SHP77 treated with DMSO at 0.1 percent for 48 hours (cell line): ENCODE measurements at regions not wholly inside any gene's neighbourhood (a gene's known extent, or its start where the extent isn't known, plus 50 kb on each side); places are given as distances from the start of the nearest gene placed in this dataset.

Source experiments
- DNase-seq: peaks from one replicate; lab custom pipeline; 2025; lab: John Stamatoyannopoulos, UW

GRCh38 chr11:127490896-127491295, 490.3 kb upstream of the KIRREL3 start:
- no peak for DNase-seq

GRCh38 chr11:127485541-127485940, 485.0 kb upstream of the KIRREL3 start:
- DNase-seq, result no peak

GRCh38 chr11:127481391-127481790, 480.8 kb upstream of the KIRREL3 start:
- no peak for DNase-seq

GRCh38 chr11:127478826-127479225, 478.3 kb upstream of the KIRREL3 start:
- DNase-seq, result no peak

DNA sequence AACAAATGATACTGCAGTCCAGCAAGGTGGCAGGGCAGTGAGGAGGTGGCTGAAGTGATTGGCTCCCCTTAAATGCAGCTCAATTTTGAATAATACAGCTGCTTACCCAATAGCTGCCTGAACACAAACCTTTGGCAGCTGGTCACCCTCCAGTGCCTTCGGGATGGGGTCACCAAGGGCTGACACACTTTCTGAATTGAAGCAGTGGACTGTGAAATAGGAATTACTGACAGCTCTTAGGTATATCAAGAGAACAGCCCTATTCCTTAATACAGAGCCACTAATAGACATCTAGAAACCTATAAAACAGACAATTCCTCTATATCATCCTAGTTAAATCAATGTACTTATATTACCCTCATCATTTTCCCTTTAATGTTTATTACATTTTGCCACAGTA, 474.2 kb upstream of the KIRREL3 start:
- DNase-seq, result no peak

- DNase-seq, result no peak
These were observed 471.9 kb upstream of the KIRREL3 start for GRCh38 chr11:127472505-127472904.

GRCh38 chr11:127471662-127472061, 471.1 kb upstream of the KIRREL3 start:
- DNase-seq, result no peak

DNA sequence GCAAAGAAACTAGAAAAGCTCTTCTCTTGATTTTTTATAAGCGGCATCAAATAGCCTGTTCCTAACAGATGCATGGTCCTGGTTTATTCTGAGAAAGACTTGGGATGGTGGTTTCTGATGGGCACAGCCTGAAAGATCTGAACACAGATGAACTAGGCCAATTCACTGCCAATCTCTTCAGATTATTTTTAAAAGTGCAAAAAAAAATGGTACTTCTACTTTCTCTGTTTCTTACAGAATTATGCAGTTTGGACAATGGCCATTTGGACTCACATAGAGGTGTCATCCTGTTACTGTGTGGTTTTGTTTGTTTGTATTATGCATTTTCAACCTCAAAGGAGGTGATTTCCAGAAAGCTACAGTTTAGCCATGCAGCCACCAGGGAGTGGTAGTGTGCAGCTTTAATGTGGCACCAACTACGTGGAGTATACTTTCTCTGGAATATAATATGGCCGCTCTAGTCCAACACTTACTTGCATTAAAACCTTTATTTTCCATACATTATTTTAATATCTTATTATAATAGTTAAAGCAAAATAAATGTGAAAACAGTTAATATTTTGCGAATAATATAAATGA, 469.8 kb upstream of the KIRREL3 start:
- DNase-seq, result no peak

DNA sequence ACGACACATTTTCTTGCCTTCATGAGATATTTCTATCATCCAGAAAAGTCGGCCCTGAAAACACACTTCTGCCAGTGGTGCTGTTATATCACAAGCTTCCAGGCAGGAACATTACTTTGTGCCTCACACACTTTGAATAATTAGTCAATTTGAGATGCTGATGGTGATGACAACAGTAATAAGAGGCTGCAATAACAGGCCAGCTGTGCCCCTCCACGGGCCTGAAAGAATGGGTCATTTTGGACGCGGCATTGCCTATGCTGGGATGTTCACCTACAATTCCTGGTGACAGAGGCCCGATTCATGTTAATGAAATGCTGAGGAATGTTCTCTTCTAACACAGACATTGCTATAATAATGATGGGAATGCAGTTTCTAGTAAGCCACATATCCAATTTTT, 463.8 kb upstream of the KIRREL3 start:
- DNase-seq, result no peak

DNA sequence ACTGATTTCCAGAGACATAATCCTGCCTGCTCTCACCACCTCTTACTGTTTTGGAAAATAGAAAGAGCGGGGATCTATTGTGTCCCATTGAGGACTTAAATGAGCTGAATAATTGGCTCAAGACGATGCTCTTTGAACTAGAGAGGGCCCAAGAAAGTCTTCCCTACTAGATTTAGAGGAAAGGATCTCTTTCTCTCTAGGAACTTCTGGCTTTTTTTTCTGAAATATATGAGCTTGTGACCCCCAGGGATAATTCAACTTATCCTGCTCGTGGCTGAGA, 461.4 kb upstream of the KIRREL3 start:
- no peak for DNase-seq

DNA sequence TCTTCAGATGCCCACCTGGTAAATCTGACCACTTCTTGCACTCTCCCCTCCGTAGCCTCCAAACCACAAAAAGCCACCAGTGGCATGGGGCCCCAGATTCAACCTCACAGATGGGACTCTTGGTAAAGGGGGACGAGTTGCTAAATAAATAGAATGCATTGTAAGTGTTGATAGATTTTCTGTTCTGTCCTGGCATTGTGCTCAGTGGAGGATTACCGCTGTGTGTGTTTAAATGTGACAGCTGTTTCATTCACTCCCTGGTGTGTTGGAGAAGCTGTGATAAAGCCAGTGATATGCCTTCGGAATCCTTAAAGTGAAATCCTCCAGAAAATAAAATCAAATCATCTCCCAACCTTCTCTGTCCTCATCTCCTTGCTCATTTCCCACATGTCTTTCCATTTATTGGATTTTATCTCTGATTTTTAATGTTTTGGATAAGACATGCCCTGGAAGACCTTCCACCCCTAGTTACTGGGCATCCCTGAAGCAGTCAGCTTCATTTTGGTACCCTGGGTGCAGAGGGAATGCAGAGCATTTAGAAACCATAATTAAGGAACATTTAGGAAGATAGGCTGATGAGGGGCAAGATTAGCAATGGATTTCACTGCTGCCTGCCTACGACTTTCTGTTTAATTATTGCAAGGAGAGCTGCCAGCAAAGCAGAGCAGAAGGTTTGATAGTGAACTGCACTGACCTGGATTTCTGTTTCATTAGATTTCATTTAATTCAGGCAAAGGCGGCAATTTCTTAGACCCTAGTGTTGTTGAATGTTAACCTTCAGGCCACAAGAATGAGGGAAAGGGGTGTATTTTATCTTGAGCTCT, 460.9 kb upstream of the KIRREL3 start:
- DNase-seq, result no peak

DNA sequence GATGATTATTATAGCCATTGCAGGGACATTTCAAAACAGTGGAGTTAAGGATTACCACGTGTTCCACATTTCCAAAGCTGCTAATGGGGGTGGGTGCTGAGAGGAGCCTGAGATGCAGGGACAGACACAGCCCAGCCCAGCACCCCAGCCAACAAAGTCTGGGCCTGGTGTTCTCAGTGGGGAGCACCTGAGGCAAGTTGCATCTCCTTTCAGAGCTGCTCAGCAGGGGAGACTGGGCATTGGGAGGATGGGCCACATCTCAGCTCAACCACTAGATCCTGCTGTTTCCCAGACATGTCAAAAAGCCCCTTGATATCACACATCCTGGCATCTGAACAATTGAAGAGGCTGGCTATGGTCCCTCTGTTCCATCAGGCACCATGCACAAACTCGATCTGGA, 458.0 kb upstream of the KIRREL3 start:
- DNase-seq, result no peak

- no peak for DNase-seq
These were observed 454.3 kb upstream of the KIRREL3 start for GRCh38 chr11:127454856-127455255.

- DNase-seq, result no peak
These were observed 452.0 kb upstream of the KIRREL3 start for GRCh38 chr11:127452533-127452932.

- no peak for DNase-seq
These were observed 451.3 kb upstream of the KIRREL3 start for GRCh38 chr11:127451861-127452260.

- no peak for DNase-seq
These were observed 447.5 kb upstream of the KIRREL3 start for GRCh38 chr11:127448101-127448500.

DNA sequence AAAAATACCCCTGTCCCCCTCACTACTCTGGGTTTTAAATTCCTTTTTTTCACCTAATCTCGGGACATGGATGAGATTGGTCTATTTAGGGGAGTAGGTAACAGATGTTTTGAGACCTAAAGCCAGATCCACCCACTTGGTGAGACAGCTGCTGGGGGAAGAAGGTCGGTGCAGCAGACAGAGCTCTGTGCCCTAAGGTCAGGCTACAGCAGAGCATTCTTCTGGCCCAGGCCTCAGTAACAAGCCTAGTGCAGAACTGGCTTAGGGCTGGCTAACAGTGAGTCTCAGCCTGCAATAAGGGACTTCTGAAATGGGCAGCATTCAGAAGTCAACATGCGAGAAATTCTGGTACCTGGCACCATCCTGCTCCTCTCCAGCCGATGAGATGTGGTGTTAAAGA, 444.9 kb upstream of the KIRREL3 start:
- DNase-seq, result no peak

DNA sequence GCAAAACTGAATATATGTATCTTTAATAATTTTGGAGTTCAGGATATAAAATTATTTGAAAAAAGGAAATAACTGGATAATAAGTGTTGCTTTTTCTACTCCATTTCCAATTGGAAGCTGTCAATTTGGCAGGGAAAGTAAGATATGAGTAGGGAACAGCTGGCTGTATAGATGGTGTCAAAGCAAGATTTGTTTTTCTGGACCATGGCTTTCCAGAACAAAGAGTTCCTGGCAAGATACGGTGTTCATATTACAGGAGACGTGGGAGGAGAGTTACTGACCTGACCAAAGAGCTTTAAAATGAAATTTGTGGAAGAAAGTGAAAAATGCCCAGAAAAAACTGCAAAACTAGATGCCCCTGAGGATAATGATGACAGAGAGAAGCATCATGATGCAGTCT, 442.7 kb upstream of the KIRREL3 start:
- no peak for DNase-seq

- DNase-seq, result no peak
These were observed 440.0 kb upstream of the KIRREL3 start for GRCh38 chr11:127440616-127441015.

GRCh38 chr11:127425281-127425680, 424.7 kb upstream of the KIRREL3 start:
- no peak for DNase-seq

DNA sequence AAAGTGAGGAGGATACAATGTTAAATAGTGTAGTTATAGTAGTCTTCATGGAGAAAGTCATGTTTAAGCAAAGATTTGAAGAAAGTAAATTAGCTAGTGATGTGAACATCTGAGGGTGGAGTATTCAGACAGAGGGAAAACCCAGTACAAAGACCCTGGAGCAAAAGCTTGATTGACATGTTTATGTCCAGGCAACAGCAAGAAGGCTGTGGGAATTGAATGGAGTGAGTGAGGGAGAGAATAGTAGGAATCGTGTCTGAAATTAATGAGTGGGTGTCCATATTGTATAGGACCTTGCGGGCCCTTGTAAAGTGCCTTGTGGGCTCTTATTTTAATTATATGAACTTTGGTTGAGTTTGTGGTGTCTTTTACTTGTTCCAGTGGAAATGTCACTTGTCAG, 424.1 kb upstream of the KIRREL3 start:
- DNase-seq, result no peak

DNA sequence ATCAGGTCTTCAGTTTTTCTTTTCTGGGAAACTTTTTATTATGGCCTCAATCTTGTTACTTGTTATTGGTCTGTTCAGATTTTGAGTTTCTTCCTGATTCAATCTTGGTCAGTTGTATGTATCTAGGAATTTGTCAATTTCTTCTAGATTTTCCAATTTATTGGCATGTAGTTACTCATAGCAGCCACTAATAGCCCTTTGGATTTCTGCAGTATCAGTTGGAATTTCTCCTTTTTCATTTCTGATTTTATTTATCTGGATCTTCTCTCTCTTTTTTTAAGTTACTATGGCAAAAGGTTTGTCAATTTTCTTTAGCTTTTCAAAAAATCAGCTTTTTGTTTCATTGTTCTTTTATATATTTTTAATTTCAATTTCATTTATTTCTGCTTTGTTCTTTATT, 419.6 kb upstream of the KIRREL3 start:
- DNase-seq, result no peak

DNA sequence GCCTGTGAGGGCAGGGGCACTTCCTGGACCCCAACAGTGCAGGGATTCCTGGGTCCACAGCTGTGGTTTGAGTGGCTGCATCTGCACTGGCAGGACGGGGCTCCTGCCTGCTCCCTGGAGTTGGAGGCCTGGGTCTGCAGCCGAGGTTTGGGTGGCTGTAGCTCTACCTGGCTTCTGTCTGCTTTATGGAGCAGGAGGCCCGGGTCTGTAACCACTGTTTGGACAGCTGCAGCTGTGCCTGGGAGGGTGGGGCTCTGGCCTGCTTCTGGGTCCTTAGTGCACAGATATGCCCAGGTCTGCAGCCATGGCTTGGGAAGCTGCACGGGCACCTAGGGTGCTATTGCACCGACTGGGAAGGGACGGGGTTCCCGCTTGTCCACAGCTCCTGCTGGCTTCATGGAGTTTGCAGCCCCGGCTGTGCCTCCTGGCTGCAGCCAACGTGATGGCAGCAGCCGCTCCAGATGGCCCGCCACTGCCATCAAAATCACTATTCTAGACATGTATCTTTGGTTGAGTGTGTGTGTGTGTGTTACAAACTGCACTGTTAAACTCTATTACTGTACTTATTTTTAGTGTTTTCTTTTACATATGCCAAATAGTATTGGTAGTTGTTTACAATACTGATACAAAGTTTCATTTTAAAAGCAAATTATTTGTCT, 412.3 kb upstream of the KIRREL3 start:
- DNase-seq, result peak; percentile 13

- no peak for DNase-seq
These were observed 411.7 kb upstream of the KIRREL3 start for GRCh38 chr11:127412234-127412633.
